ENCODE measurements at regions not wholly inside any gene's neighbourhood (a gene's known extent, or its start where the extent isn't known, plus 50 kb on each side); places are given as distances from the start of the nearest gene placed in this dataset.

GRCh38 chr7:8963722-8964121, 530.3 kb downstream of the NXPH1 start:
- DNase-seq (ENCODE audit: low read depth), result no peak
- no peak for TF ChIP-seq CTCF (conservative IDR thresholded peaks at IDR 0.05; ENCODE audit: control insufficient read depth, insufficient read depth, low read depth, low read length)
- H3K4me3 ChIP-seq (ENCODE audit: control insufficient read depth, low read depth, low read length), result no peak overlapping the region

- no peak for DNase-seq (ENCODE audit: low read depth)
- H3K4me3 ChIP-seq (ENCODE audit: control insufficient read depth, low read depth, low read length), result no peak overlapping the region
- no peak for TF ChIP-seq CTCF (conservative IDR thresholded peaks at IDR 0.05; ENCODE audit: control insufficient read depth, insufficient read depth, low read depth, low read length)
These were observed 531.8 kb downstream of the NXPH1 start for GRCh38 chr7:8965177-8965576.

GRCh38 chr7:8973601-8974000, 540.2 kb downstream of the NXPH1 start:
- no peak for DNase-seq (ENCODE audit: low read depth)
- TF ChIP-seq CTCF (conservative IDR thresholded peaks at IDR 0.05; ENCODE audit: control insufficient read depth, insufficient read depth, low read depth, low read length), result no peak

GRCh38 chr7:8975681-8976080, 542.3 kb downstream of the NXPH1 start:
- no peak for DNase-seq (ENCODE audit: low read depth)
- no peak for TF ChIP-seq CTCF (conservative IDR thresholded peaks at IDR 0.05; ENCODE audit: control insufficient read depth, insufficient read depth, low read depth, low read length)
- no peak overlapping the region for H3K4me3 ChIP-seq (ENCODE audit: control insufficient read depth, low read depth, low read length)

More at GRCh38 chr7:8973601-8974000, 540.2 kb downstream of the NXPH1 start:
- no peak overlapping the region for H3K4me3 ChIP-seq (ENCODE audit: control insufficient read depth, low read depth, low read length)

- no peak overlapping the region for H3K4me3 ChIP-seq (ENCODE audit: control insufficient read depth, low read depth, low read length)
- no peak for DNase-seq (ENCODE audit: low read depth)
- no peak for TF ChIP-seq CTCF (conservative IDR thresholded peaks at IDR 0.05; ENCODE audit: control insufficient read depth, insufficient read depth, low read depth, low read length)
These were observed 549.1 kb downstream of the NXPH1 start for GRCh38 chr7:8982338-8982992.

GRCh38 chr7:8985255-8985654, 551.8 kb downstream of the NXPH1 start:
- no peak overlapping the region for H3K4me3 ChIP-seq (ENCODE audit: control insufficient read depth, low read depth, low read length)
- no peak for TF ChIP-seq CTCF (conservative IDR thresholded peaks at IDR 0.05; ENCODE audit: control insufficient read depth, insufficient read depth, low read depth, low read length)

GRCh38 chr7:8988267-8988666, 554.9 kb downstream of the NXPH1 start:
- no peak for DNase-seq (ENCODE audit: low read depth)
- H3K4me3 ChIP-seq (ENCODE audit: control insufficient read depth, low read depth, low read length), result no peak overlapping the region
- no peak for TF ChIP-seq CTCF (conservative IDR thresholded peaks at IDR 0.05; ENCODE audit: control insufficient read depth, insufficient read depth, low read depth, low read length)

More at GRCh38 chr7:8985255-8985654, 551.8 kb downstream of the NXPH1 start:
- DNase-seq (ENCODE audit: low read depth), result no peak

Measured in fibroblast of mammary gland (primary cell).